ENCODE measurements at regions not wholly inside any gene's neighbourhood (a gene's known extent, or its start where the extent isn't known, plus 50 kb on each side); places are given as distances from the start of the nearest gene placed in this dataset.

DNA sequence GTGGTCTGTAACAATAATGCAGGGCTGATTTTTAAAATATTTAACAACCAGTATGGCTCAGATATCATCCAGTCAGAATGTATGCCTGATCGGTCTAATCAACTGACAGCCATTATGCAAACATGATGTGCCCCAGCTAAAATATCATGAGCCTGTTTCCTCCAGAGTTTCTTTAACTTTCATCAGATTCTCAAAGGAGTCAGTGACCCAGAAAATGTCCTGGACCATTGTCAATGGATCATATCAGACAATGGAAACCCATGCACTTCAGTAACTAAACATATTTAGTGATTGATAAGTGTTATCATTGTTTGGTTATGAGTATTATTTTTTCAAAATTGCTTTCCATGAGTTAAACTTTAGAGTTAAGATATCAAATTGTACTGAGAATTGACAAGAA is 173.5 kb downstream of the LMBRD1 start:
- no peak overlapping the region for H3K4me3 ChIP-seq (ENCODE audit: low read depth, low read length)
- no peak overlapping the region for H2AFZ ChIP-seq (ENCODE audit: low read length, unreplicated experiment)
- no peaks in the 10 kb centered on the region for H3K79me2 ChIP-seq (ENCODE audit: control insufficient read depth, insufficient read depth, low read length, unreplicated experiment)
- H3K27me3 ChIP-seq (ENCODE audit: insufficient read depth, low read length): peaks cover 27% of the 10 kb centered on the region
- H3K36me3 ChIP-seq (ENCODE audit: insufficient read depth, low read length): no peaks in the 10 kb centered on the region
- H3K4me1 ChIP-seq (ENCODE audit: control insufficient read depth, insufficient read depth, low read length, unreplicated experiment): no peaks in the 10 kb centered on the region
- no peak overlapping the region for H3K27ac ChIP-seq (ENCODE audit: low read depth, low read length)

DNA sequence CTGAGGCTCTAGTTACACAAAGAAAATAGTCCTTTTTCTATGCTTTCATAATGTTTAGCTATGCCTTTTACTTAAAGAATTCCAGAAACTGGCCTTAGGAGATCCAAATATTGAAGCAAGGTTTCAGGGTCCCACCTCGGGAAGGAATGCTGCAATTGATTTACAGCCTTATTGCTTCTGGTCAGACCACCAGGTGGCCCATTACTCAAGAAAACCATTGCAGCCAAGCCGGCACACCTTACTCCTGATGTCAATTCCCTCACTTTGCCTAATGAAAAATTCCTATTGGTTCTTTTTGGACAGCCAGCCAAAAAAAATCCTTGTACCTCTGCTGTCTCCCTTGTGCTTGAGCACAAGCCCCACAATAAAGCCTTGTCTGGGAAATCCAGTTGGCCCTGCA is 173.9 kb downstream of the LMBRD1 start:
- Histone ChIP-seq H3K4me1 (ENCODE audit: control insufficient read depth, insufficient read depth, low read length, unreplicated experiment) (no peaks in the 10 kb centered on the region), H2AFZ (ENCODE audit: low read length, unreplicated experiment) (no peak overlapping the region), H3K27me3 (ENCODE audit: insufficient read depth, low read length) (peaks cover 27% of the 10 kb centered on the region), H3K4me3 (ENCODE audit: low read depth, low read length) (no peak overlapping the region), H3K36me3 (ENCODE audit: insufficient read depth, low read length) (no peaks in the 10 kb centered on the region), H3K27ac (ENCODE audit: low read depth, low read length) (no peak overlapping the region), H3K79me2 (ENCODE audit: control insufficient read depth, insufficient read depth, low read length, unreplicated experiment) (no peaks in the 10 kb centered on the region)

DNA sequence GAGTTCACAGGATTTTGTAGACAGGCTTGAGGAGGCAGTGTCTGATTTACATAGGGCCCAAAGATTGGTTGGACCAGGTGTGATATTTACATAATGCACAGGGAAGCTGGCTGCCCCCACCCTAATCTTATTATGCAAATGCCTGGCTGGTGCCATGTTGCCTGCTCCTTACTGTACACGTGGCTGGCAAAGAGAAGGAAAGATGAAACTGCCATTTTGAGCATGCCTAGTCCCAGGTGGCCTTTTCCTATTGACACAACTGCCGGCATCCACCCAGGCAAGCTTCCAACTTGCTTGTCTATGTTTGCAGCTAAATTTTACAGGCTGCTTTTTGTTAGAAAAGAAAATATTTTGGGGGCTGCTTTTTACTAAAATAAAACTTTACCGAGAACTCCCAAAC is 174.6 kb downstream of the LMBRD1 start:
- Histone ChIP-seq H3K79me2 (ENCODE audit: control insufficient read depth, insufficient read depth, low read length, unreplicated experiment) (no peaks in the 10 kb centered on the region), H3K4me3 (ENCODE audit: low read depth, low read length) (no peak overlapping the region), H3K27ac (ENCODE audit: low read depth, low read length) (no peak overlapping the region), H2AFZ (ENCODE audit: low read length, unreplicated experiment) (no peak overlapping the region), H3K36me3 (ENCODE audit: insufficient read depth, low read length) (no peaks in the 10 kb centered on the region), H3K27me3 (ENCODE audit: insufficient read depth, low read length) (peaks cover 24% of the 10 kb centered on the region), H3K4me1 (ENCODE audit: control insufficient read depth, insufficient read depth, low read length, unreplicated experiment) (no peaks in the 10 kb centered on the region)

DNA sequence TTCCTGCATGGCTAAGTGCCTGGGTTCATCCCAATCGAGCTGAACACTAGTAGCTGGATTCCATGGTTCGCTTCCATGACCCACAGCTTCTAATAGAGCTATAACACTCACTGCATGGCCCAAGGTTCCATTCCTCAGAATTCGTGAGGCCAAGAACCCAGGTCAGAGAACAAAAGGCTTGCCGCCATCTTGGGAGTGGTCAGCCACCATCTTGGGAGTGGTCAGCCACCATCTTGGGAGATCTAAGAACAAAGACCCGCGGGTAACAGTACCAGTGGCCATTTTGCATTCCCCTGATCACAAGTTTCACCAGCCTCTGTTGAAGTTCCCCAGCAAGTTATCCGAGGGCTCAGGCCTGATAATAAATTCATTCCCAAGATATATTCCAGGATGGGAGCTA is 179.6 kb downstream of the LMBRD1 start:
- Histone ChIP-seq H3K4me3 (ENCODE audit: low read depth, low read length) (no peak overlapping the region), H3K79me2 (ENCODE audit: control insufficient read depth, insufficient read depth, low read length, unreplicated experiment) (no peaks in the 10 kb centered on the region), H3K36me3 (ENCODE audit: insufficient read depth, low read length) (no peaks in the 10 kb centered on the region), H3K4me1 (ENCODE audit: control insufficient read depth, insufficient read depth, low read length, unreplicated experiment) (no peaks in the 10 kb centered on the region), H3K27me3 (ENCODE audit: insufficient read depth, low read length) (peaks cover 8% of the 10 kb centered on the region; the same call in 1 of the 2 replicates), H3K27ac (ENCODE audit: low read depth, low read length) (no peak overlapping the region), H2AFZ (ENCODE audit: low read length, unreplicated experiment) (no peak overlapping the region)

DNA sequence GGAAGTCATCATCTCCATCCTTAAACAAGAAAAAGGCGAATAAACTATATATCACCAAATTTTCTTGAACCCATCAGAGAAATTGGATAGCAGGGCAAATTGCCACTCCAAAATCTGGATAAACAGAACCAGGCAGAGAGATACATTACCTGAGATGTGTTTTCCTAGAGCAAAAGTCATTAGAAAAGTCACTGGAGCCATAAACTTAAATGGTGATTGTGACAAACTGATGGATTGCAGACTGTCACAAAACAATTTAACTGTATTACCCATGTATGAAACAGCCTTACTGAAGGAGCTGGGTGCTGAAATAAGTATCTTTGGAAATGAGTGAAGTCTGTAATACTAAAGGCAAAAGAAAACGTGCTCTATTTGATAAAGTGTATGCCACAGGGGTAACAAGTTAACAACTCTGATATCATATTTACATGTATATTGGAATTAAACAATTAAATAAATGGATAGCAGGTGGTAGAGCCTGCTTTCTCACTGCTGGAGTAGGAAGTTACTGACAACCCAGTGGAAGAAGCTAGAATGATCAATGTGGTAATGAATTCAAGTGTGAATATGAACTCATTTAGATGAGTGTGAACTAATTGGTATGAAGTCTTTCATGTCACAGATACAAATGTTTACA is 186.9 kb downstream of the LMBRD1 start:
- Histone ChIP-seq H3K4me3 (ENCODE audit: low read depth, low read length) (no peak overlapping the region), H3K36me3 (ENCODE audit: insufficient read depth, low read length) (no peaks in the 10 kb centered on the region), H3K79me2 (ENCODE audit: control insufficient read depth, insufficient read depth, low read length, unreplicated experiment) (no peaks in the 10 kb centered on the region), H3K27me3 (ENCODE audit: insufficient read depth, low read length) (no peaks in the 10 kb centered on the region), H3K27ac (ENCODE audit: low read depth, low read length) (no peak overlapping the region), H2AFZ (ENCODE audit: low read length, unreplicated experiment) (no peak overlapping the region), H3K4me1 (ENCODE audit: control insufficient read depth, insufficient read depth, low read length, unreplicated experiment) (no peaks in the 10 kb centered on the region)

DNA sequence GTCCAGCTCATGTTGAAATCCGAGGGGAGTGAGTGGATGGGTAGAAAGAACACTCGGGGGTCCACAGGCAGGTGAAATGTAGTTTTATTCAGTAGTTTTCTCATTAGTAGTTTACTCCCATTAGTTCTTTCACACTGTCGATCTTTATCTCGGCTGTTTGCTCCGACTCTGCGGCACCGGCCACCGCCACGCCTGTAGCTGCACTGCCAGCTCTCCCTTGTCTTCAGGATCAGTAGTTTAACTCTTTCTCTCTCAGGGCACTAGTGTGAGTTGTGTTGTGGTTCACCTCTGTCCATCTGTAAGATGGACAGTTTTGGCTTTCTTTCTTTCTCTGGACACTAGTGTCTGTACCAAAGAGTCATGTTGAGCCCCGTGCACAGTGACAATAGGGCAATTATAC is 195.7 kb downstream of the LMBRD1 start:
- no peak overlapping the region for H3K27ac ChIP-seq (ENCODE audit: low read depth, low read length)
- no peaks in the 10 kb centered on the region for H3K79me2 ChIP-seq (ENCODE audit: control insufficient read depth, insufficient read depth, low read length, unreplicated experiment)
- no peaks in the 10 kb centered on the region for H3K36me3 ChIP-seq (ENCODE audit: insufficient read depth, low read length)
- H3K4me1 ChIP-seq (ENCODE audit: control insufficient read depth, insufficient read depth, low read length, unreplicated experiment): no peaks in the 10 kb centered on the region
- H2AFZ ChIP-seq (ENCODE audit: low read length, unreplicated experiment): no peak overlapping the region
- peaks cover 4% of the 10 kb centered on the region; the same call in 1 of the 2 replicates for H3K27me3 ChIP-seq (ENCODE audit: insufficient read depth, low read length)
- H3K4me3 ChIP-seq (ENCODE audit: low read depth, low read length): no peak overlapping the region

DNA sequence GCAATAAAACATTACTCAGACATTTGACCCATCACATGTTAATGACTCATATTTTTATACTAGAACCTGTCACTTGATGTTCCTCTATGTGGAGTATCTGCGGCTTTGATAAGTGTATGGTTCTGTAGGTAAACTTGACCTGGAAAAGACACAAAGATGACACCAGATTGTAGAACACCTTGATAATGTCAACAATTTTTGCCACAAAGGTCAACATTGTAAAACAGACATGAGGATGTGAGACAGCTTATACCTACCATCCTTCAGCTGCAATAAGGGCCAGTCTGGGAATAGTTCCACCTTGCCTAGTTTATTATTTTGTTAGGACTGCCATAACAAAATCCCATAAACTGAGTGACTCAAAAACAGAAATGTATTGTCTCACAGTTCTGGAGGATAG is 202.4 kb downstream of the LMBRD1 start:
- H3K4me3 ChIP-seq (ENCODE audit: low read depth, low read length): no peak overlapping the region
- no peaks in the 10 kb centered on the region for H3K4me1 ChIP-seq (ENCODE audit: control insufficient read depth, insufficient read depth, low read length, unreplicated experiment)
- no peaks in the 10 kb centered on the region for H3K27me3 ChIP-seq (ENCODE audit: insufficient read depth, low read length)
- H3K27ac ChIP-seq (ENCODE audit: low read depth, low read length): no peak overlapping the region
- no peaks in the 10 kb centered on the region for H3K36me3 ChIP-seq (ENCODE audit: insufficient read depth, low read length)
- H2AFZ ChIP-seq (ENCODE audit: low read length, unreplicated experiment): no peak overlapping the region
- H3K79me2 ChIP-seq (ENCODE audit: control insufficient read depth, insufficient read depth, low read length, unreplicated experiment): no peaks in the 10 kb centered on the region

DNA sequence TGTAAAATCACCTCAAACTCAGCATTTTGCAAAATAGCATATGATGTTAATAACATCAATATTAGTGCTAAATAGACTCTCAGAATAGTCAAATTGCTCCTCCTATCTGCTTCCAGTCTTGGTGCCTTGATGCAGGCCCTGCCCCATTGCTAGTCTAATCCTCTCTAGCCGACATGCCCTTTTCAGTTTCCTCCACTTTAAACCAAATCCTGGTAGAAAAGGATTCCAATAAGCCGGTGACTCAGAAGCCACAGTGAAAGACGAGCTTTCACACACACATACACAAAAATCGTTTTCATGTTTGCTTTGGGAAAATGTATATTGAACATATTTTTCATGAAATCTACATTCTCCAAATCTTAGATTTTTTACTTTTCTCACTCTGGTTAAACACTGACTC is 203.1 kb downstream of the LMBRD1 start:
- Histone ChIP-seq H2AFZ (ENCODE audit: low read length, unreplicated experiment) (no peak overlapping the region), H3K4me3 (ENCODE audit: low read depth, low read length) (no peak overlapping the region), H3K4me1 (ENCODE audit: control insufficient read depth, insufficient read depth, low read length, unreplicated experiment) (no peaks in the 10 kb centered on the region), H3K27ac (ENCODE audit: low read depth, low read length) (no peak overlapping the region), H3K27me3 (ENCODE audit: insufficient read depth, low read length) (no peaks in the 10 kb centered on the region), H3K79me2 (ENCODE audit: control insufficient read depth, insufficient read depth, low read length, unreplicated experiment) (no peaks in the 10 kb centered on the region), H3K36me3 (ENCODE audit: insufficient read depth, low read length) (no peaks in the 10 kb centered on the region)

DNA sequence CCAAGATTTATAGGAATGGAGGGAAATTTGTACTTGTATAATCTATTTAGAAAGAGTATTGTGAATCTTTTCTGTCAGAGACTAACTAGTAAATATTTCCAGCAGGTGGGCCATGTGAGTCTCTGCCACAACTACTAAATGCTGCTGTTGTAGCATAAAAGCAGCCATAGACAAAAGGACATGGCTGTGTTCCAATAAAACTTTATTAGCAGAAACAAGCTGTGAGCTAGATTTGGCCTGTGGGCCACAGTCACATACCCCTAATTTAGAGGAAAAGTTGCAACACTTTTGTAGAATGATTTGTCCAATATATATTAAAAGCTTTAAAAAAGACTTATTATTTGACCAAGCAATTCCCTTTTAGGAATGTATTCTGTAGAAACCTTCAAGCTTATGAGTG is 207.2 kb downstream of the LMBRD1 start:
- H3K4me3 ChIP-seq (ENCODE audit: low read depth, low read length): no peak overlapping the region

DNA sequence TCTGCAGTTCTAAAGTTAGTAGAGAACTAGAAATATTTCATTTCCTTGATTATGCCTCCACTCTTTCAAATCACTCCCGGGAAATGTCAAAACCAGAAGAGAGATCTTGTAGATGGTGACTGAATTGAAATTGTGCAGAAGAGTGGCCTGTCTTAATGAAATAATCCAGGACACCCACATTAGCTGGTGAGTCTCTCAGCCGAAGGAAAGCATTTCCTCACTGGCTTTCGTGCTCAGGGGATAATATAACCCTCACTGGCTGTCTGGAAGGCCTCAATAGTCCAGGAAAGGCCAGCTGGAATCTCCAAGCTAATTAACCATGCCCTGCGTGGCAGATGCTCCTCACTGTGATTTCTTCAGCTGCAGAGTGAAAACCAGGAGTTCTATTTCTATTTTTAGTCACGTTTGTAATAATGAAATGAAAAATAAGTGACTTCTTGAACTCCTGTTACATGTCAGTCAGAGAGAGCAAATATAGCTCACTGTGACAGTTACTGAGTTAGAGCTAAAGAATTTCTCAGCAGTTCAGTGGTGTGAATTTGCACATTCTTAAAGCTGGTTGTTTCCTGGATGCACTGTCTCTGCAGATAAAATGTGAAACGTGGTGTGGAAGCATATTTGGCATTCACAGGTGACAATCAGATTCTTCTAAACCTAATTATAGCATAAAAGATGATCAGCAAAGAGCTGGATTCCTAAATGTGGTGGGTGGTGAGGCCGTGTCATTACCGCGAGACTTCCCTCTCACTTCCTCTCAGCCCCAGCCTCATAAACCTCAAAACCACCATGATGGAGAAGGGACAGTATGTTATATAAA is 211.7 kb downstream of the LMBRD1 start:
- no peaks in the 10 kb centered on the region for H3K36me3 ChIP-seq (ENCODE audit: insufficient read depth, low read length)
- H3K27me3 ChIP-seq (ENCODE audit: insufficient read depth, low read length): no peaks in the 10 kb centered on the region; the same call in 1 of the 2 replicates
- no peak overlapping the region for H3K4me3 ChIP-seq (ENCODE audit: low read depth, low read length)
- H3K27ac ChIP-seq (ENCODE audit: low read depth, low read length): no peak overlapping the region
- H3K4me1 ChIP-seq (ENCODE audit: control insufficient read depth, insufficient read depth, low read length, unreplicated experiment): no peaks in the 10 kb centered on the region
- no peaks in the 10 kb centered on the region for H3K79me2 ChIP-seq (ENCODE audit: control insufficient read depth, insufficient read depth, low read length, unreplicated experiment)
- H2AFZ ChIP-seq (ENCODE audit: low read length, unreplicated experiment): peak overlapping the region; percentile 6

More for the DNA sequence above, 207.2 kb downstream of the LMBRD1 start:
- no peaks in the 10 kb centered on the region for H3K79me2 ChIP-seq (ENCODE audit: control insufficient read depth, insufficient read depth, low read length, unreplicated experiment)
- H3K27ac ChIP-seq (ENCODE audit: low read depth, low read length): no peak overlapping the region
- H3K4me1 ChIP-seq (ENCODE audit: control insufficient read depth, insufficient read depth, low read length, unreplicated experiment): no peaks in the 10 kb centered on the region
- H3K36me3 ChIP-seq (ENCODE audit: insufficient read depth, low read length): no peaks in the 10 kb centered on the region
- no peaks in the 10 kb centered on the region for H3K27me3 ChIP-seq (ENCODE audit: insufficient read depth, low read length)
- no peak overlapping the region for H2AFZ ChIP-seq (ENCODE audit: low read length, unreplicated experiment)

DNA sequence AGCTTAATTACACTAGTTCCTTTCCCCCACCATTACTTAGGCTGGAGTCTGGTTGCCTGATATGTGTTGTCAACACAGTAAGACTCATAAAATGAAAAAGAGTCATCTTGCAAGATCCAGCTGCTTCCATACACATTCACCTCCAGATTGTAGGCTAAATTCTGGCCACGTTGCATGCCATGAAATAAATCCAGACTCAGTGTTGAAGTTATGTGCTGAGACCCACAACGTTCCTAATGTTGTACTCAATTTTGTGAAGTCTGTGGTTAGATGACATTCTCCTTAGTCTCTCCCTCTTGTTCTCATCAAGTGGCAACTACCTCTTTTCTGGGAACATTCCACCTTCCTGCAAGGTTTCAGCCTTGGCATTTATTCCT is 212.3 kb downstream of the LMBRD1 start:
- no peaks in the 10 kb centered on the region; the same call in 1 of the 2 replicates for H3K27me3 ChIP-seq (ENCODE audit: insufficient read depth, low read length)
- no peak overlapping the region for H3K27ac ChIP-seq (ENCODE audit: low read depth, low read length)
- no peaks in the 10 kb centered on the region for H3K79me2 ChIP-seq (ENCODE audit: control insufficient read depth, insufficient read depth, low read length, unreplicated experiment)
- no peak overlapping the region for H3K4me3 ChIP-seq (ENCODE audit: low read depth, low read length)
- H2AFZ ChIP-seq (ENCODE audit: low read length, unreplicated experiment): peak overlapping the region; percentile 6
- no peaks in the 10 kb centered on the region for H3K36me3 ChIP-seq (ENCODE audit: insufficient read depth, low read length)
- H3K4me1 ChIP-seq (ENCODE audit: control insufficient read depth, insufficient read depth, low read length, unreplicated experiment): no peaks in the 10 kb centered on the region

Data from ACC112 (cell line).